A673 (cell line): ENCODE measurements at regions not wholly inside any gene's neighbourhood (a gene's known extent, or its start where the extent isn't known, plus 50 kb on each side); places are given as distances from the start of the nearest gene placed in this dataset.

Source experiments
- BruUV-seq: library from RNA; stranded (reverse); fragments of 400-500 nt; replicated peaks from 2 replicates; lab custom pipeline; 2021; lab: Mats Ljungman, UMichigan
- CTCF ChIA-PET: fragments of 300-600 bp; sonication (Branson Sonifier 250); formaldehyde crosslinking; loops from one replicate; lab custom pipeline; 2022; ENCODE audit warnings: antibody characterized with exemption; lab: Charles Lee
- POLR2A ChIA-PET: fragments of 300-600 bp; sonication (Branson Sonifier 250); formaldehyde crosslinking; loops from one replicate; lab custom pipeline; 2022; ENCODE audit warnings: antibody characterized with exemption; ENCODE audit not compliant: low non-redundant PET; lab: Charles Lee
- DNase-seq: peaks from one replicate; pipeline ENCODE4 v3.0.0-alpha.2; 2015; ENCODE audit warnings: low spot score
- H3K27ac ChIP-seq: fragments of 200-600 bp; sonication (generic); 2 replicates; pipeline ENCODE4 v1.5.1; 2016; ENCODE audit warnings: mixed run types, low read depth, mild to moderate bottlenecking, mixed read lengths, antibody characterized with exemption, low read length; ENCODE audit not compliant: poor library complexity, severe bottlenecking
- H3K27me3 ChIP-seq: fragments of 200-600 bp; sonication (generic); replicated peaks from 2 replicates; pipeline ENCODE4 v1.6.1; 2017; ENCODE audit warnings: mixed run types, low read depth, mild to moderate bottlenecking, mixed read lengths, antibody characterized with exemption, low read length; ENCODE audit not compliant: insufficient read depth, poor library complexity
- H3K36me3 ChIP-seq: fragments of 200-600 bp; sonication (generic); 2 replicates; pipeline ENCODE4 v1.6.1; 2016; ENCODE audit warnings: mixed run types, mild to moderate bottlenecking, mixed read lengths, antibody characterized with exemption, low read length; ENCODE audit not compliant: insufficient read depth, poor library complexity, severe bottlenecking
- H3K4me1 ChIP-seq: fragments of 200-600 bp; sonication (generic); 2 replicates; pipeline ENCODE4 v1.6.1; 2017; ENCODE audit warnings: mixed run types, mild to moderate bottlenecking, mixed read lengths, antibody characterized with exemption, low read length; ENCODE audit not compliant: insufficient read depth, poor library complexity, severe bottlenecking
- H3K4me3 ChIP-seq: fragments of 200-600 bp; sonication (generic); 2 replicates; pipeline ENCODE4 v1.5.1; 2016; ENCODE audit warnings: low read depth, mixed run types, mild to moderate bottlenecking, mixed read lengths, low read length; ENCODE audit not compliant: poor library complexity, severe bottlenecking
- H3K9me3 ChIP-seq: fragments of 200-600 bp; sonication (generic); 2 replicates; pipeline ENCODE4 v1.6.1; 2016; ENCODE audit warnings: mixed run types, low read depth, mild to moderate bottlenecking, mixed read lengths, antibody characterized with exemption, low read length; ENCODE audit not compliant: poor library complexity, severe bottlenecking
- CTCF ChIP-seq: fragments of 300-800, 200-600 bp; sonication (generic); conservative IDR thresholded peaks from 2 replicates; pipeline ENCODE4 v1.5.1; 2017; ENCODE audit warnings: low read depth, mild to moderate bottlenecking, antibody characterized with exemption, low read length, moderate library complexity, mixed read lengths
- EZH2 ChIP-seq: fragments of 200-600 bp; sonication (generic); IDR thresholded peaks from 2 replicates; pipeline ENCODE4 v1.6.1; 2017; ENCODE audit warnings: borderline replicate concordance, low read depth, mild to moderate bottlenecking, mixed read lengths, antibody characterized with exemption, low read length; ENCODE audit not compliant: poor library complexity, severe bottlenecking
- intact Hi-C: fragments of 100-400 bp; cut with micrococcal nuclease; formaldehyde crosslinking; loops from one replicate; pipeline ENCODE4 v1.10.0; 2022; ENCODE audit not compliant: unreplicated experiment

GRCh38 chr16:50925758-50926357 is 184.0 kb downstream of the CYLD start:
- intact Hi-C loops: no loop called here
- H3K9me3 ChIP-seq: no peaks in the 10 kb centered on the region
- no peak overlapping the region for H3K27ac ChIP-seq
- peaks cover 49% of the 10 kb centered on the region for H3K27me3 ChIP-seq
- H3K4me1 ChIP-seq: no peaks in the 10 kb centered on the region
- H3K36me3 ChIP-seq: no peaks in the 10 kb centered on the region
- BruUV-seq: no TSS peak
- TF ChIP-seq EZH2: no peak
- no peak for TF ChIP-seq CTCF
- DNase-seq: no peak
- ChIA-PET CTCF (no interaction called here), POLR2A (no interaction called here)
- no peak overlapping the region for H3K4me3 ChIP-seq

DNA sequence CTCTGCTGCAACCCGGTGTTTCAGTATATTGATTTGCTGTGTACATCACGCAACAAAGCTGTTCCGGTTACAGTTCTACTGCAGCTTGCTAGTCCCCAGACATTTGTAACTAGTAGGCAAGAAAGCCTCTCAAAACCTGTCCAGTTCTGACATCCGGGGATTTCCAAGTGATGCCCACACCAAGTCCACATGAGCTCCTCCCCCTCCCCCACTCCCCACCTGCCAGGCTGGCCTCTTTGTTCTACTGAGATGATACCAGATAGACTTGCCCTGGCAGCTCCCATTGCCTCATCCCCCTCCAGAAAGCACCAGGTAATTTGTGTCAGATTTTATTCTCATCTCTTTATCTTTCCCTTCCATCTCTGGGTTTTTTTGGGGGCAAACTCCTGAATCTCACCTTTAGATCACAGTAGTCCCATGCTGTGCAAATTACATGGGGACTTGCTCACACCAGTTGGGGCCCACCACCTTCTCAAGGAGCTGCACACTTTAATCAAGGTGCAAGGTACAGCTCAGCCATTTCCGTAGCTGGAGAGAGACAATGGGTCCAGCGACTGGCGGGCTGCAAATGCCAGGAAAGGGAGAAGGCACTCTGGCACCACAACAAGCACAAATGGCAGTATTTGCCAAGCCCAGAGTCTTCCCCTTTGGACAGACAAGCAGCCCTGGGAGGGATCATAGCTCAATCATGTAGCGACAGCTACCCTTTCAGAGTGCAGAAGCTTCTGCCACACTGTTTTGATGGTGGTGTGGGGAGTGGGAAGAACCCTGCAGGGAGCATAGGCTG is 183.1 kb downstream of the CYLD start:
- intact Hi-C loops: no loop called here
- Histone ChIP-seq H3K4me3 (no peak overlapping the region), H3K9me3 (no peaks in the 10 kb centered on the region), H3K27me3 (peaks cover 44% of the 10 kb centered on the region), H3K27ac (no peak overlapping the region), H3K36me3 (no peaks in the 10 kb centered on the region), H3K4me1 (no peaks in the 10 kb centered on the region)
- no peak for TF ChIP-seq EZH2
- no peak for TF ChIP-seq CTCF
- CTCF ChIA-PET: no interaction called here
- BruUV-seq: no TSS peak
- DNase-seq: no peak
- POLR2A ChIA-PET: no interaction called here

DNA sequence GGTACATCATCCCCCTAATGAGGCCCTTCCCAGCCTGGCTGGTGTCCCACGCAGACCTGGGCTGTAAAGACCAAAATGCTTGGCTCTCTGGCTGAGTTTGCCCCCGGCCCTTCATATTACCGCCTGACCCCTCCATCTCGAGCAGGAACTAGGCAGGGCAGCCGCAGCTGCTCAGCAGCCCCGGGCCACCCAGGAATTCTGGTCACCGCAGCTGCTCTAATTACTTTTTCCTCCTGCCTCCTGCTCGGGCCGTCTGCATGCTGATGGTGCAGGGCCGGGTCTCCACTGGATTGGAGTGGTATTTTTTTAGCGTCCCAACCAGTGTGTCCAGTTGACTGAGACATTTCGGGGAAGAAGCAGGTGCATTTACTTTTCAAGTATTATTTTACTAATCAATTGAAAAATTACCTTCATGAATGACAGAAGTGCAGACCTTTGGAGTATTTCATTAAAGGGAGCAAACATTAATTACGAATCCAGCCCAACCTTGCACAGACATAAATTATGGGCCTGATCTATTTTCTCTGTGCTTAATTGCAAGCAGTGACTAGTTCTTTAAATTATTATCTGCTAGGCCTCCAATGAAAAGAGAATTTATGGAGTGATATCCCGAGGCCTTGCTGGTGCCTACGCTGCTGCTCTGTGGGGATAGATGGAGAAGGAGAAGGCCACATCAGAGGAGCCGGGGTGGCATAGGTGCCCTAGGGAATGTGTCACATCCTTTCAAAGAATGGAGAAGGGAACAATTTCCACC is 176.2 kb downstream of the CYLD start:
- H3K4me1 ChIP-seq: no peaks in the 10 kb centered on the region
- POLR2A ChIA-PET: no interaction called here
- H3K27ac ChIP-seq: no peak overlapping the region
- CTCF ChIA-PET: no interaction called here
- no TSS peak for BruUV-seq
- TF ChIP-seq CTCF (no peak), EZH2 (peak; percentile 36)
- no peak for DNase-seq
- H3K9me3 ChIP-seq: no peaks in the 10 kb centered on the region
- intact Hi-C loops: no loop called here
- peaks cover 73% of the 10 kb centered on the region for H3K27me3 ChIP-seq
- no peak overlapping the region for H3K4me3 ChIP-seq
- no peaks in the 10 kb centered on the region for H3K36me3 ChIP-seq
